Limb (tissue), 2 donors: ENCODE measurements at regions not wholly inside any gene's neighbourhood (a gene's known extent, or its start where the extent isn't known, plus 50 kb on each side); places are given as distances from the start of the nearest gene placed in this dataset.

Source experiments
- DNase-seq, 2 donors: peaks; one replicate each; pipeline ENCODE4 v3.0.0-alpha.2; 2016; ENCODE audit errors: extremely low spot score in 2 of 2

DNA sequence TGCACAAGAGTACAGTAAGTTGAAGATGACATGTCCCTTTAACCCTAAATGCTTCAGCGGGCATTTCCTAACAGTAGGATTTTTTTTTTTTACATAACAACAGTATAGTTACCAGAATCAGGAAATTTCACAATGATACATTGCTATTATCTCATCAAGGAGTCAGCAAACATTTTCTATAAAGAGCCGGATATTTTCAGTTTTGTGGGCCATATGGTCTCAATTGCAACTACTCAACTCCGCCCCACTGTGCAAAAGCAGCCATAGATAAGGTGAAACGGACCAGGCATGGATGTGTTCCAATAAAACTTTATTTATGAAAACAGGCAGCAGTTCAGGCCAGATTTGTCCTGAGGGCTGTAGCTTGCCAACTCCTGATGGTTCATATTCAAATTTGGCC lies 130.6 kb downstream of the SMAD6 start:
- no peak for DNase-seq

DNA sequence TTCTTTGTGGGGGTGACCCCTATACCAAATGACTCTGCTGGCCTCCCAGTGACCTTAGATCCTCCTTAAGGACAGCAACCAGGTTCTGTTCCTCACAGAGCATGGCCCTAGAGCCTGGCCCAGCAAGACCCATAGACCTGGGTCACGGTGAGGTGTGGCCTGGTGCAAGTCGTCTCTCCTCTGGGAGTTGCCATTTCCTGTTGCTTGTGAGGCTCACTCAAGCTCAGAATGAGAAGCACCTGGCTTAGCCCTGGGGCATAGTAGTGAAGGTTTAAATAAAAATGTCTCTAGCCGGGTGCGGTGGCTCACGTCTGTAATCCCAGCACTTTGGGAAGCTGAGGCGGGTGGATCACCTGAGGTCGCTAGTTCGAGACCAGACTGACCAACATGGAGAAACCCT lies 131.3 kb downstream of the SMAD6 start:
- DNase-seq, result no peak

DNA sequence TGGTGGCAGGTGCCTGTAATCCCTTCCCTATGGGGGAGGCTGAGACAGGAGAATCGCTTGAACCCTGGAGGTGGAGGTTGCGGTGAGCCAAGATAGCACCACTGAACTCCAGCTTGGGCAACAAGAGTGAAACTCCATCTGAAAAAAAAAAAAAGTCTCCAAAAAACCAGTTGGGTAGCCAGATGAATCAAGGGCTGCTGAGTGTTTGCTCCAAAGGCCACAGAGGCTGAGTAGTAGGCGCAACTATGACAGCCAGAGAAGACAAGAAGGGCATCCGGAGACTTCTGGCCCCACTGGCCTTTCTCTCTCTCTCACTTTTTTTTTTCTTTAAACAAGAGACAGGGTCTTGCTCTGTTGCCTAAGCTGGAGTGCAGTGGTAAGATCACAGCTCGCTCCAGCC lies 131.8 kb downstream of the SMAD6 start:
- DNase-seq, result no peak

DNA sequence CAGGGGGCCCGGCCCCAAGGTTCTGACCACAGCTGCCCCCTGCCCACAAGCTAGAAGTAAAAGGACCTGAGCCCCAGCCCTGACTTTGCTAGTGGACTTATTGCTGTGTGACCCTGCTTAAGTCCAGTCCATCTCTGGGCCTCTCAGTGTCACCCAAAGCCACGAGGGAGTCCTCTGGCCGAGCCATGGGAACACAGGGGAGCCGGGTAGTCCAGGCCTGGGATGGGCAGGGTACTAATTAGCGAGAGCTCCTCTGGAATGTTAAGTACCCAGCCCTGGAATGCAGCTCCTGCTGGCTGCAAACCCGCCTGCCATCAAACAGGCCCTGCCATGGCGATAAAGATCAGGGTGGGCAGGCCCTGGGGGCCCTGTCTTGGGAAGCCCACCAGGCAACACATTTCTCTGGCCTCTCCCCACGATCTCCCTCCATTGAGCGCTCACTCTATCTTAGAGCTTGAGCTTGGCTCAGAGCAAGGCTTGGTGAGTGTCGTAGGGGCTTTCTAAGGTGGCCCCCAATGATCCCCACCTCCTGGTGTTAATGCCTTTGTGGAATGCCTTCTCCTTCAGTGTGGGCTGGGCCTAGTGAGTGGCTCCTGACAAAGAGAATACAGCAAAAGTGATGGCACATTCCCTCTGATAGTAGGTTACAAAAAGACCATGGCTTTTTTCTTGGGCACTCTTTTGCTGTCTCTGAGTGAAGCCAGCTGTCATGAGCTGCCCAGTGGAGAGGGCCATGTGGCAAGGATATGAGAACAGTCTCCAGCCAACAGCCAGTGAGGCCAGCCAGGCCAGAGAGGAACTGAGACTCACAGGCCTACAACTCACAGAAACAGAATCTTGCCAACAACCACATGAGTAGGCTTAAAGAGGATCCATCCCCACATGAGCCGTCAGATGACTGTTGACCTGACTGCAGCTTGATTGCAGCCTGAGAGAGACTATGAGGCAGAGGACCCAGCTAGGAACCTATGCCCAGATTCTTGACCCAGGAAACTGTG lies 133.1 kb downstream of the SMAD6 start:
- no peak for DNase-seq

DNA sequence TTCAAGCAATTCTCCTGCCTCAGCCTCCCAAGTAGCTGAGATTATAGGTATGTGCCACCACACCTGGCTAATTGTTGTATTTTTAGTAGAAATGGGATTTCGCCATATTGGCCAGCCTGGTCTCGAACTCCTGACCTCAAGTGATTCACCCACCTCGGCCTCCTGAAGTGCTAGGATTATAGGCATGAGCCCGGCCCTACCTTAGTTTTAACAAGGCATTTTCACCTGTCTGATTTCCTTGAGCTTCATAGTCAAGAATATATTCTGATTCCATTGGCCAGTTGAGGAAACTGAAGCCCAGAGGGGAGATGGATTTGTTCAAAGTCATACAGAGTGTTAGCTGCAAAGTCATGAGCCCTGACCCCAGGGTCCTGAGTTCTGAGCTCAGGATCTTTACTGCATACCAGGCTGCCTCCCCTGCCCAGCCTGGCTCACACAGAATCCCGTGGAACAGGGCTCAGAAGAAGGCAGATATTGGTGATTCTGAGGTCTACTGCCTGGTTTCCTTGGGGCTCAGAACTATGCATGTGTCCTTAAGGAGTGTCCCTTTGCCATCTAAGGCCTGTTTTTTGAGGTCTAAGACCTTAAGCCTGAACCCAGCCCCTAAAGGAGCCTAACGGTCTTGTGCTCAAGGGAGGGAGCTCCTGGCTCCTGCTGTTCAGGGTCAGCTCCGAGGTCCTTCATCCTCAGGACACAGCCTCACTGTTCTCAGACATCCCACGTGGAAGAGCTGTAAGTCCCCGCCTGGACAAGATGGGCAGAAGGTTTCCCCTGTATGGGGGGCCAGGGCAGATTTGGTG lies 134.4 kb downstream of the SMAD6 start:
- DNase-seq, result no peak

DNA sequence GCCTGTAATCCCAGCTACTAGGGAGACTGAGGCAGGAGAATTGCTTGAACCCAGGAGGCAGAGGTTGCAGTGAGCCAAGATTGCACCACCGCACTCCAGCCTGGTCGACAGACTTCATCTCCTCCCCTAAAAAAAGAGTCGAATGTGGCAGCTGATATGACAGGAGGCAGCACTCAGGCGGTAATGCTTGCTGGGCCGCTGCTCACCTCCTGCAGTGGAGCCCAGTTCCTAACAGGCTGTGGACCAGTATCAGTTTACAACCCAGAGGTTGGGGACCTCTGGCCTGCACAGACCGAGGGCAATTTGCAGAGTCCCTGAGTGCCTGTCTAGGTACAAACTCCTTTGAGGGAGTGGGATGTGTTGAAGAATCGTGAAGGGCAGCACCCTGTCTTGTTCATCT lies 136.2 kb downstream of the SMAD6 start:
- no peak for DNase-seq

DNA sequence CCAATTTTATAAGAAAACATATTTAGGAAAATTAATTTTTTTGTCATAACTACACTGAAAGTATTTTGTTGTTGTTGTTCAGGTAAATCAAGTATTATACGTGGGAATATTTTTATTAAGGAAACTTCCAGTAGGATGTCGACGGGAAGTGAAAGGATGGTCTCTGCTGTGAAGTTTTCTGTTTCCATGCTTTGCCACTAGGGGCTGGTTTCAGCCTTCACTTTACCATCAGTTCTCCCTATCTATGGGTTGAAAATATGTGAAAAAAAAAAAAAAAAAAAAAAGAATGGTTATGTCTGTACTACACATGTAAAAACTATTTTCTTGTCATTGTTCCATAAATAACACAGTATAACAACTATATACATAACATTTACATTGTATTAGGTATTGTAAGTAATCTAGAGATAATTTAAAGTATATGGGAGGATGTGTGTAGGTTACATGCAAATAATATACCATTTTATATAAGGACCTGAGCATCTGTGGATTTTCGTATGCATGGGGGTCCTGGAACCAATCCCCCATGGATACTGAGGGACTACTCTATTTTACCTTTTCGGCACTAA lies 136.7 kb downstream of the SMAD6 start:
- no peak for DNase-seq

DNA sequence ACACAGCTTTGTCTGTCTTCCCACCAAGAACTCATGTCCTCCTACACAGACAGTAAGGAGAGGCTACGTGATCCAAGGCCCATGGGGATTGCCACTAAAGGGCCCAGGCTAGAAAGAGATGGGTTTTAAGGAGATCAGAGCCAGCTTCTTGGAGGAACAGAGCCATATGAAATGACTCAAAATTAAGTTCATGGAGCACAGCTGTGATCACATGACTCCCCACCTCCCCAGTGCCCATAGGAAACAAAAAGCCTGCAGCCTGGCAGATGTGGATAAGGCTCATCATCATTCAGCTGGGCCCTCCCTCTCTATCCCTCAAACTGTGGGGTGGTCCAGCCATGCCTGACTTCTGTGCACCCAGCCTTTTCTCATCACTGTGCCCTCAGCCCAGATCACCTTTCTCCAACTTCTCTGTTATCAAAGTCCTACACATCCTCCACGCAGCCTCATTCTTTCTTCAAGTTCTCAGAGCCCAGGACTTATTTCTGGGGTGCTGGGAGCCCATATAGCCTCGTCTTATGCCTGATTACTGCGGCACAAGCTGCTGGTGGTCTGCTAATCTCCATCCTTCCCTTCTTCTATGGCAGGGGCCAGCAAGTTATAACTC lies 137.6 kb downstream of the SMAD6 start:
- no peak for DNase-seq

DNA sequence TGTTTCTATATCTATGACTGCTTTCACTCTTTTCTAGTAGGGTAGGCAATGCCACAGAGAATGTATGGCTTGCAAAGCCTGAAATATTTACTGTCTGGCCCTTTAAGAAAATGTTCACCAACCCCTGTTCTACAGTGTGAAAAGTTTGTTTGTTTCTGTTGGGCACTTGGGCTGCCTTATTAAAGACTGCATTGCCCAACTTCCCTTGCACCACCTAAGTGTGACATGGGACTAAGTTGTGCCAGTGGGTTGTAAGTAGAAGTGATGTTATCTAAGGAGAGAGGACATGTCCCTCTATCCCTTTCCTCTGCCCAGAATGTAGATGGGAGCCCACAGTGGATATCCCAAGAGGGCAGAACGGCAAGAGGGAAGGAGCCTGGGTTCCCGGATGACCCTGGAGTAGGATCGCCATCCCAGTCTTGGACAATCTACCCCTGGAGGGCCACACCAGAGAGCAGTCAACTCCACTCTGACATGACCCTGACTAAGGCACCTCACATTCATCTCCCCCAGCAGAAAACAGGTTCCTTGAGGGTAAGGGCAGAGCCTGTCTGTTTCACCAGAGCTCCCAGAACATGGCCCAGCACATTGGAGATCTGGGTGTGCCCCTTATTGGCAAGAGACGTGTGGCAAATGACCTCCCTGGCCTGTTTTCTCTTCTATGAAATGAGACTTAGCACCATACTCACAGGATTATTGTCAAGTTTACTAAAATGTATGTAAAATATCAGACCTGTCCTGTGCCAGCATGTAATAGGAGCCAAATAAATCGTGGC lies 138.8 kb downstream of the SMAD6 start:
- no peak for DNase-seq

DNA sequence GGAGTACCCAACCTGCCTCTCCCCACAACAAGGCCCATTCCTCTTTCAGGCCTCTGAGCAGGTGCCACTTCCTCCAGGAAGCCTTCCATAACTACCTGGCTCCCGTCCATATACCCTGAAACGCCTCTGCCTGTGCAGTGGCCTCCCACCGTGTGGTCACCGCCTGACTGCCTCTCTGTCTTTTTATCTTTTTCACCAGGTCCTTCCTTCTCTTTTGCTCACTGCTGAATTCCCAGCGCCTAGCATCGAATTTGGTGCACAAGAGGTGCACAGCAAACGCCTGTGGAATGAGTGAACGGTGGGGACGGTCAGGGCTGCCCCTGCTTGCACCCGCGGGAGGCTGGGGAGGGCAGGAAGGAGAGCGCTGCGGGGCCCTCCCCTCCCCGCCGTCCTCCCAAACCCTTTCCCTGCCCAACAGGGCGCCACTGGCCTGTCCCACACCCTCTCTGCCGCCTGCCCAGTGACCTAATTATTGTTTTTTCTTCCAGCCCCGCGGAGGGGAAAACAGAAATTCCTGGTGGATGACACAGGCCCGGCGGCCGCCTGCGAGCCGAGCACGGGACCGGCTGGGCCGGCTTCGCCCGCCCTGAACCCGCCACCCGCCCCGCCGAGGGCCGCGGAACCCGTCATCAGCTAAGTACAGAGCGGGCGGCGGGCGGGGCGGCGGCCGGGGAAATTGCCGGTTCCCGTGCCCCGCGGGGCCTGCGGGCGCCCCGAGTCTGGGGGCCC lies 140.1 kb downstream of the SMAD6 start:
- peak; percentile 40 to 84 for DNase-seq

DNA sequence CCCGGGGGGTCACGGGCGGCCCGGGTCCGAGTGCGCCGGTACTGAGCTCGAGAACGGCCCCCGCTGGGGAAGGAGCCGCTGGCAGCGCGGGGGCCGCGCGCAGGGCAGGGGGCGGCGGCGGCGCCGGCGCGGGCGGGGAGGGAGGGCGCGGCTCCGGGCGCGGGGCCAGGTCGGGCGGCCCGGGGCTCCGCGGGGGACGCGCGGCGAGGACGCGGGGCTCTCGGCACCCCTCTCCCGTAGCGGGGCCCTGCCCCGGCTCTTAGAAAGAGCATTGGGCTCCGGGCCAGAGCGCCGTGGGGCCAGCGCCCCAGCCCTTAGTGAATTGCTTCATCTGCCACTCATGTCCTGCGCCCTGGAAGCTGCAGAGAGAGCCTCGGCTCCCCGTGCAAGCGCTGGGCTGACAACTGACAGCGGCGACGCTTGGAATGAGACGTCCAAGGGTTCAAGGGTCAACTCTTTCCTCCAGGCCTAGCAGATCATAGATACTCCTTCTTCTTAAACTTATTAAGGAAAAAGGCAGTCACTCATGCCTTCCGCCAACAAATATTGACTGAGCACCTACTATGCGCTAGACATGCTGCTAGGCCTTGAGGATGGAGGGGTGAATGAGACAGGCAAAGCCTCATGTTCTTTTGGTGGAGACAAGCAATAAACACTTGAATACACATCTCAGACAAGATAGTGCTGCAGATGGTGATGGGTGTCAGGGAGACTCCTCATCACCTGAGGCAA lies 140.8 kb downstream of the SMAD6 start:
- DNase-seq, result peak in 1 of 2 donors; percentile 69

DNA sequence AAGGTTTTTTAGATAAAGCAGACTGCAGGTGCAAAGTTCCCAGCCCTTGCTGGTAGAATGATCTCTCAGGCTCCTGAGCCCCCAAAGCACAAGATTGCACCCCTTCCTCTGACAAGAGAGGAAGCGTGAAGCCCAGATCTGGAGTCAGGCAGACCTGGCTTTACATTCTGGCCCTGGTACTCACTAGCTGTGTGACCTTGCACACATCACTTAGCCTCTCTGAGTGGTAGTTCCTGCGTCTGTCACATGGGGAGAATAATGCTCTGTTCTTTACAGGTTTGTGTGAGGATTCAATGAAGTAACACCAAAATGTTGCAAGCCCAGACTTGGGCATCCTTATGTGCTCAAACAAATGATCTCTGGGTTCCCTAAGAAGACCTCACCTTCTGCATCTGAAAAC lies 141.5 kb downstream of the SMAD6 start:
- DNase-seq, result no peak

DNA sequence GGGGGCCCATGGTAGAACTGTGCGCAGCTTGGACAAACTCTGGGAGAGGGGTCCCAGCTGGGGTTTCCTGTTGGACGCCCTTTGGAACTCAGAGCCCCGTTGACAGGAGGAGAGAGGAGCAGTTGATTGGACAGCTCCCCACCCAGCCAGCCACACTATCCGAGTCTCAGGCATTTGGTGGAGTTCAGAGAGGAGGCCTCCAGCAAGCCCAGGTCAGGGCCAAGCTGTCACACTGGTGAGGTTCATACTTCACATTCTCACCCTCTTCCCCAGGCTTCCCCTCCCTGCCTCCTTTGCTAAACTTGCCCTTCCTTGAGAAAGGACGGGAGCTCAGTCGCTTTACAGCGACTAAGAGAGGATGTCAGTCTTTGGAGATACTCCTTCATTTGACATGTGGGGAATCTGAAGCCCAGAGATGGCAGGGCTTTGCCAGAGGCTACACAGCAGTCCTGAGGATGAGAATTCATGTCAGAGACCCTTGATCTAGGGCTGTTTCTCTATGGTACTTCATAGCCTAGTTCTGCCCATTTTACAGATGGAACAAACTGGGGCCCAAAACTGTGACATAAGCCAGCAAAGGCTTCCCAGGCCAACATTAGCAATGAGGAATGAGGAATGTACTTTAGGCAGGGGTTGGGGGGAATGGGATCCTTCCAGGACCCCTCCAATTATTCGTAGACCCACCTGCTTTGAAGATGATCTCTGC lies 142.2 kb downstream of the SMAD6 start:
- DNase-seq, result no peak

DNA sequence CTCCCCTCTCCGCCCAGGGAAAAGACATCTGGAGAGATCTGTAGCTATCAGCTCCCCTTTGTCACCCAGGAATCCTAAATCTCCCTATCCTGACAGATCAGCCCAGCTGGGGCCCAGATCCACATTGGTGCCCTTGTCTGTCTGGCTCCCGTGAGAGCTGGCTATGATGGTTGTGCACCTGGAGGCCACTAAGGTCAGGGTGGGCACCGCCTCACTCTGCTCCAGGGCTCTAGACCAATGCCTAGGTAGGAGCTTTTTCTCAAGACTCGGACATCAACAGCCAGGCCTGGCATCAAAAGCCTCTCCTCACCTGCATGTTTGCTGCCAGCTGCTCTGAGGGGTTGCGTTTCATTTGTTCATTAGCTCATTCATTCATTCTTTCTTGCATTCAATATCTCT lies 142.7 kb downstream of the SMAD6 start:
- no peak for DNase-seq

DNA sequence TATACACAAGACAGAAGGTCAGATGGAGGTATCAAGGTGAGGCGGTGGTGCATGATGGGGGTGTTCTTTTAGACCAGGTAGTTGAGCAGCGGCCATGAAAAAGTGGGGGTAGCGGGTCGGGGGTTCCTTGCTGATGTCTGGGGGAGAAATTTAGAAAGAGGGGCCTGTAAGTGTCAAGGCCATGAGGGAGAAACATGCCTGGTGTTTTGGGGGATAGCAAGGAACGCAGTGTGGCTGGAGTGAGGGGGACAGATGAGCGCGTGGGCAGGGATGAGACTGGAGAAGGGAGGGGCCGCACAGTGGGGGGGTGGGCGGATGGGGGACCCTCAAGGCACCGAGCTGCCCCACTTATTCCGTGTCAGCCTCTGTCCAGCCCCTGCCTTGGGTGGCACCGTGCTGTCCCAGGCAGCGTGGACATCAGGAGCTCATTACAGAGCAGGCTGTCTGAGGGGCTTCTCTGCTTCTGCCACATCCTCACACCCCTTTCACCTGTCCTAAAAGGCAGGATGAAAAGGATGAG lies 143.3 kb downstream of the SMAD6 start:
- no peak for DNase-seq

DNA sequence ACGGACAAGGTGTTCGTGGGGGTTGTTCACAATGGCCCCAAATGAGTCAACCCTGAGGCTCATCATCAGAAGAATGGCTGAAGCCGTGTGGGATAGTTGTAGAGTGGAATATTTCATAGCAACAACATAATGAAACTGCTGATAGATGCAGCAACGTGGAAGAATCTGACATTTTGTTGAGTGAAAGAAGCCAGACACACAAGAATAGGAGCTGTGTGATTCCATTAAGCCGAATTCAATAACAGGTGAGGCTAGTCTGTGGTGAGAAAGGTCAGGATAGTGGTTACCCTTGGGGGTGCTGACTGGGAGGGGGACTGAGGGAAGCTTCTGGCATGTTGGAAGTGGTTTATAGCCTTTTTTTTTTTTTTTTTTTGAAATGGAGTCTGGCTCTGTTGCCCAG lies 144.0 kb downstream of the SMAD6 start:
- DNase-seq, result no peak

DNA sequence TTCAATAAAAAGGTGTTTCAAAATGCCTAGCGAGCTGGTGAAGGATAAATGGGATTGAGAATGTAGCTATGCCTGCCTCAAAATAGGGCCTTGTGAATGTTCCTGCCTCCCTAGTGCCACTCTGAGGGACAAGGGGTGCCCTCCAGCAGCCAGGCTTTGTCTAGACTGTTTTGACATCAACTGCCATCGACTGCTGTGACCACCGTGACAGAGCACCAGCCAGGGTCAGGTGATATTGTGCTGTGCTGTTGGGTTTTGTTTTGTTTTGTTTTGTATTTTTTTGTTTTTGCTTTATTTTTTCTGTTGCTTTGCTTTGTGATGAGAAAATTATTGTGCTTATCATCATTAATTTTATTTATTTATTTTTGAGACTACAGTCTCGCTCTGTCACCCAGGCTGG lies 144.8 kb downstream of the SMAD6 start:
- no peak for DNase-seq

DNA sequence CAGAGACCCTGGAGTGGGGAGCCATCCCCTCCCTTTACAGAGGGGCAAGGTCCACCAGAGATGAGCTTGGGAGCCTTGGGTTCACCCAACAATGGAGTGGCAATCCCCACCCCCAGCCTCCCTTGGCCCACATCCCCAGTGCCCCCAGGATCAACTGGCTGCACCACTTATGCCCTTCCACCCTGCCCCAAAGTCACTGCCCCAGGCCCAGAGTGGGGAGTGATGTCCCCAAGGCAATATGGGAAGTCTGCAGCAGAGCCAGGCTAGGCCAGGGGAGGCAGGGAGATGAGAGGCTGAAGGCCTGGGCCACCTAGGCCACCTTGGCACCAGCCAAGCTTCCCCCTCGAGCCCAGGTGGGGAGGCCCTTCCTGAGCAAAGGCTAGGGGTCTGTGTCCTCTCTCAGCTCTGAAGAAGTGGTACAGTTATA lies 145.5 kb downstream of the SMAD6 start:
- no peak for DNase-seq

DNA sequence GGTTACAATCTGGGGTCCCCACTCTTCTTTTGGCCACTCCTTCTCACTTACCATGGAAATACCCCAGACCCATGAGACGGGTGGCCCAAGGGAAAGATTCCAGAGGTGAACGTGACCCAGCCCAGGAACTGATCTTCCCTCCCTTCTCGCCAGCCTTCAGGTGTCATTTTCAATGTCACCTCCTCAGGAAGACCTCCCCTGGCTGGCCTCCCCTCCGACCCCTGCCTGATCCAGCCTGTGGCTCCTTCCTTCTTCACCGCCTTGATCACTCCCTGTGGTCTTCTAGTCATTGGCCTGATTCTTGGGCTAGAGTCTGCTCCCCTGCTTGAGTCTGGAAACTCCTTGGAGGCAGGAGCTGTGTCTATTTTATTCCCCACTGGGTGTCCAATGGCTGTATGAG lies 146.1 kb downstream of the SMAD6 start:
- DNase-seq, result no peak
